ENCODE measurements at regions not wholly inside any gene's neighbourhood (a gene's known extent, or its start where the extent isn't known, plus 50 kb on each side); places are given as distances from the start of the nearest gene placed in this dataset.
"Not testable (repeated sequence)": the region's sequence is repeated elsewhere in the genome, so short reads cannot be mapped to it uniquely, and the experiment has no call there.

DNA sequence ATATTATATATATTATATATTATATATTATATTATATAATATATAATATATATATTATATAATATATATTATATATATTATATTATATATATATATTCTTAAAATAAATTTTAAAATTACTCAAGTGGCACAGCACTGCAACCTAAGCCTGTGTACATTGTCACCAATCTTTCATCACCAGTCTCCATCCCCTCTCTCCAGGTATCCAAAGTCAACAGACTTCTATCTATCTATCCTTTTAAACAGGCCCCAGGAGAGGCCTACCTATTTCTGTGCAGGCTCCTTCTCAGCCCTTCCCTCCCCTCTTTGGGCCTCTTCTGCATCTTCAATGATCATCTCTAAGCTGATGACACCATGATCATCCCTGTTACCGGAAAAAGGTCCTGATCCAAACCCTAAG is 111.7 kb downstream of the RHOU start:
- TF ChIP-seq, protein P1, sequence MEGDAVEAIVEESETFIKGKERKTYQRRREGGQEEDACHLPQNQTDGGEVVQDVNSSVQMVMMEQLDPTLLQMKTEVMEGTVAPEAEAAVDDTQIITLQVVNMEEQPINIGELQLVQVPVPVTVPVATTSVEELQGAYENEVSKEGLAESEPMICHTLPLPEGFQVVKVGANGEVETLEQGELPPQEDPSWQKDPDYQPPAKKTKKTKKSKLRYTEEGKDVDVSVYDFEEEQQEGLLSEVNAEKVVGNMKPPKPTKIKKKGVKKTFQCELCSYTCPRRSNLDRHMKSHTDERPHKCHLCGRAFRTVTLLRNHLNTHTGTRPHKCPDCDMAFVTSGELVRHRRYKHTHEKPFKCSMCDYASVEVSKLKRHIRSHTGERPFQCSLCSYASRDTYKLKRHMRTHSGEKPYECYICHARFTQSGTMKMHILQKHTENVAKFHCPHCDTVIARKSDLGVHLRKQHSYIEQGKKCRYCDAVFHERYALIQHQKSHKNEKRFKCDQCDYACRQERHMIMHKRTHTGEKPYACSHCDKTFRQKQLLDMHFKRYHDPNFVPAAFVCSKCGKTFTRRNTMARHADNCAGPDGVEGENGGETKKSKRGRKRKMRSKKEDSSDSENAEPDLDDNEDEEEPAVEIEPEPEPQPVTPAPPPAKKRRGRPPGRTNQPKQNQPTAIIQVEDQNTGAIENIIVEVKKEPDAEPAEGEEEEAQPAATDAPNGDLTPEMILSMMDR (IDR thresholded peaks at IDR 0.05; ENCODE audit: control insufficient read depth, extremely low read depth, insufficient read depth), result no peak
- no peak overlapping the region for H3K4me3 ChIP-seq (ENCODE audit: low read depth, low read length)
- no peak for DNase-seq (ENCODE audit: low read depth)

DNA sequence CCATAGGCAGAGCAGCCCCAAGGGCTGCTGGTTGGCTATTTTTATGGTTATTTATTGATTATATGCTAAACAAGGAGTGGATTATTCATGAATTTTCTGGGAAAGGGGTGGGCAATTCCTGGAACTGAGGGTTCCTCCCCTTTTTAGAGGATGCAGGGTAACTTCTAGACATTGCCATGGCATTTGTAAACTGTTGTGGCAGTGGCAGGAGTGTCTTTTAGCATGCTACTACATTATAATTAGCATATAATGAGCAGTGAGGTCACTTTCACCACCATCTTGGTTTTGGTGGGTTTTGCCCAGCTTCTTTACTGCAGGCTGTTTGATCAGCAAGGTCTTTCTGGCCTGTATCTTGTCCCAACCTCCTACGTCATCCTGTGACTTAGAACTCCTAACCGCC is 112.2 kb downstream of the RHOU start:
- not testable (repeated sequence) for H3K4me3 ChIP-seq (ENCODE audit: low read depth, low read length); DNase-seq (ENCODE audit: low read depth)

GRCh38 chr1:228848406-228848805 is 113.1 kb downstream of the RHOU start:
- DNase-seq (ENCODE audit: low read depth), result no peak
- TF ChIP-seq, protein P1 (IDR thresholded peaks at IDR 0.05; ENCODE audit: control insufficient read depth, extremely low read depth, insufficient read depth), result no peak
- no peak overlapping the region for H3K4me3 ChIP-seq (ENCODE audit: low read depth, low read length)

GRCh38 chr1:228849011-228849541 is 113.8 kb downstream of the RHOU start:
- no peak for DNase-seq (ENCODE audit: low read depth)
- no peak overlapping the region for H3K4me3 ChIP-seq (ENCODE audit: low read depth, low read length)
- TF ChIP-seq, protein P1 (IDR thresholded peaks at IDR 0.05; ENCODE audit: control insufficient read depth, extremely low read depth, insufficient read depth), result no peak

DNA sequence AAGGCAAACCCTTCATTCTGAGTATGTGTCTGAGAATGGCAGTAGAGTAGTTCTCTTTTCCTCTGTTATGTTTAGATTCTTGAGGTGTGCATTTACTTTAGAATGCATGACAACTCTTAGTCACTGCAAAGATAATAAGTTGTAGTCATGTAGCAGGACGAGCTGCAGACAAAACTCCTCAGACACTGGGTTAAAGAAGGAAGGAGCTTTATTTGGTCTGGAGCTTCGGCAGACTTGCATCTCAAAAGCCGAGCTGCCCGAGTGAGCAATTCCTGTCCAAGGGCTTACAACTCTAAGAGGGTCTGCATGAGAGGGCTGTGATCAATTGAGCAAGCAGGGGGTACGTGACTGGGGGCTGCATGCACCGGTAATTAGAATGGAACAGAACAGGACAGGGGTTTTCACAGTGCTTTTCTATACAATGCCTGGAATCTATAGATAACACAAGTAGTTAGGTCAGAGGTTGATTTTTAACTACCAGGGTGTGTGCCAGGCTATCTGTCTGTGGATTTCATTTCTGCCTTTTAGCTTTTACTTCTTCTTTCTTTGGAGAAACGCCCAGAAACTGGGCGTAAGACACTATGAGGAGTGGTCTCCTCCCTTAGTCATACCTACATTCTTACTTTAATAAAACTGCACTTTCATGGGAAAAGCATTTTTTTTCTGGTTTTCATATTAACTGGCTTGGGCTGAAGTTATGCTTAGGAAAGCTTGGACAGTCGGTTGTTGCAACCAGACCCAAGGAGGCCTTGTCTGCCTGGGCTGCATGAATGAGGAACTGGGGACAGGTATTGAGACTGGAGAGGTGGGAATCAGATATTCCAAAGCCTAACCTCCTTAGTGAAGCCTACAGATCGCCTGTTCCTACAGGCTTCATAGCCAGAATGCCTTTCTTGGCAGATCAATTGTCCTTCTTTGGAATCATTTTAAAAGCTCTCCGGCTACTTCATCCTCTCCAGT is 115.1 kb downstream of the RHOU start:
- no peak for DNase-seq (ENCODE audit: low read depth)
- TF ChIP-seq, protein P1 (IDR thresholded peaks at IDR 0.05; ENCODE audit: control insufficient read depth, extremely low read depth, insufficient read depth), result no peak
- H3K4me3 ChIP-seq (ENCODE audit: low read depth, low read length), result no peak overlapping the region

- TF ChIP-seq, protein P1 (IDR thresholded peaks at IDR 0.05; ENCODE audit: control insufficient read depth, extremely low read depth, insufficient read depth), result no peak
- DNase-seq (ENCODE audit: low read depth), result no peak
- no peak overlapping the region for H3K4me3 ChIP-seq (ENCODE audit: low read depth, low read length)
Observed at GRCh38 chr1:228851193-228851592, 115.9 kb downstream of the RHOU start.

DNA sequence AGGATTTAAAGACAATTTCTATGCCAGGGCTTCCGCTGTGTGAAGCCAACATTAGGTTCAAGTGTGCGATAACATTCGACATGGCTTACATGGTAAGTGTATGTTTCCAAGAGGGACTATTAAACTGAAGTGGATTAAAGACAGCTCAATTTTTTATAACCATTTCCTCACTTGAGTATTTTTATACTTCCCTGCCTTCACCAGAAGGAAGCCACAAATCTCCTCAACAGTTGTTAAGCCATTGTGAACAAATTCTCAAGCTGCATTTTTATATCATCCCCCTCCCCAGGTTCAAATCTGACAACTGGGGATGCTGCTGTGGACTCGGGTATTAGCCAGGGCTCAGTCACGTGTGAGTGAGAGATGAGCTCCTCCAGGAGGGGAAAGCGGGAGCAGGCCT is 116.3 kb downstream of the RHOU start:
- TF ChIP-seq, protein P1 (IDR thresholded peaks at IDR 0.05; ENCODE audit: control insufficient read depth, extremely low read depth, insufficient read depth), result no peak
- no peak overlapping the region for H3K4me3 ChIP-seq (ENCODE audit: low read depth, low read length)
- no peak for DNase-seq (ENCODE audit: low read depth)
